Activated naive CD4-positive, alpha-beta T cell treated with anti-CD3 and anti-CD28 coated beads, Interleukin-2, amount 50 U/mL, for 24 hours (primary cell): ENCODE measurements at regions not wholly inside any gene's neighbourhood (a gene's known extent, or its start where the extent isn't known, plus 50 kb on each side); places are given as distances from the start of the nearest gene placed in this dataset.
"Not testable (repeated sequence)": the region's sequence is repeated elsewhere in the genome, so short reads cannot be mapped to it uniquely, and the experiment has no call there.

ENCODE experiments used
- H3K27ac Mint-ChIP-seq: one replicate; pipeline ENCODE4 v1.8.0; 2021; ENCODE audit warnings: mild to moderate bottlenecking, mixed read lengths
- H3K27me3 Mint-ChIP-seq: one replicate; pipeline ENCODE4 v1.8.0; 2021; ENCODE audit warnings: mixed read lengths
- H3K36me3 Mint-ChIP-seq: one replicate; pipeline ENCODE4 v1.8.0; 2021; ENCODE audit warnings: mixed read lengths
- H3K4me1 Mint-ChIP-seq: one replicate; pipeline ENCODE4 v1.8.0; 2021; ENCODE audit warnings: mixed read lengths
- H3K4me3 Mint-ChIP-seq: one replicate; pipeline ENCODE4 v1.8.0; 2021; ENCODE audit warnings: mild to moderate bottlenecking, mixed read lengths
- H3K9me3 Mint-ChIP-seq: one replicate; pipeline ENCODE4 v1.8.0; 2021; ENCODE audit warnings: mixed read lengths

- no peak overlapping the region for H3K4me3 Mint-ChIP-seq
- no peaks in the 10 kb centered on the region for H3K27me3 Mint-ChIP-seq
- H3K9me3 Mint-ChIP-seq, result no peaks in the 10 kb centered on the region
- no peak overlapping the region for H3K27ac Mint-ChIP-seq
- H3K4me1 Mint-ChIP-seq, result no peaks in the 10 kb centered on the region
- no peaks in the 10 kb centered on the region for H3K36me3 Mint-ChIP-seq
Measured at GRCh38 chr7:131649879-131650278, 93.5 kb upstream of the PODXL start.

GRCh38 chr7:131649003-131649541 is 92.6 kb upstream of the PODXL start:
- no peak overlapping the region for H3K27ac Mint-ChIP-seq
- H3K4me1 Mint-ChIP-seq, result no peaks in the 10 kb centered on the region
- H3K27me3 Mint-ChIP-seq, result no peaks in the 10 kb centered on the region
- no peaks in the 10 kb centered on the region for H3K36me3 Mint-ChIP-seq
- H3K9me3 Mint-ChIP-seq, result no peaks in the 10 kb centered on the region
- no peak overlapping the region for H3K4me3 Mint-ChIP-seq

GRCh38 chr7:131648491-131648890 is 92.1 kb upstream of the PODXL start:
- H3K4me3 Mint-ChIP-seq, result no peak overlapping the region
- H3K27ac Mint-ChIP-seq, result no peak overlapping the region
- H3K36me3 Mint-ChIP-seq, result no peaks in the 10 kb centered on the region
- H3K4me1 Mint-ChIP-seq, result no peaks in the 10 kb centered on the region
- no peaks in the 10 kb centered on the region for H3K27me3 Mint-ChIP-seq
- H3K9me3 Mint-ChIP-seq, result no peaks in the 10 kb centered on the region

GRCh38 chr7:131646203-131646602 is 89.8 kb upstream of the PODXL start:
- Mint-ChIP-seq H3K27me3 (peaks cover 1% of the 10 kb centered on the region), H3K4me3 (no peak overlapping the region), H3K36me3 (no peaks in the 10 kb centered on the region), H3K27ac (no peak overlapping the region), H3K4me1 (no peaks in the 10 kb centered on the region), H3K9me3 (no peaks in the 10 kb centered on the region)

GRCh38 chr7:131642429-131642828 is 86.0 kb upstream of the PODXL start:
- H3K27ac Mint-ChIP-seq, result no peak overlapping the region
- no peaks in the 10 kb centered on the region for H3K9me3 Mint-ChIP-seq
- peaks cover 1% of the 10 kb centered on the region for H3K27me3 Mint-ChIP-seq
- H3K4me3 Mint-ChIP-seq, result no peak overlapping the region
- no peaks in the 10 kb centered on the region for H3K36me3 Mint-ChIP-seq
- H3K4me1 Mint-ChIP-seq, result no peaks in the 10 kb centered on the region

- Mint-ChIP-seq H3K36me3 (no peaks in the 10 kb centered on the region), H3K4me1 (no peaks in the 10 kb centered on the region), H3K27ac (no peak overlapping the region), H3K9me3 (no peaks in the 10 kb centered on the region), H3K27me3 (peaks cover 1% of the 10 kb centered on the region), H3K4me3 (no peak overlapping the region)
Measured at GRCh38 chr7:131640686-131641085, 84.3 kb upstream of the PODXL start.

- Mint-ChIP-seq H3K27ac (no peak overlapping the region), H3K4me3 (no peak overlapping the region), H3K27me3 (peaks cover 1% of the 10 kb centered on the region), H3K4me1 (no peaks in the 10 kb centered on the region), H3K9me3 (no peaks in the 10 kb centered on the region), H3K36me3 (no peaks in the 10 kb centered on the region)
Measured at GRCh38 chr7:131638641-131639430, 82.4 kb upstream of the PODXL start.

- no peak overlapping the region for H3K4me3 Mint-ChIP-seq
- H3K9me3 Mint-ChIP-seq, result no peaks in the 10 kb centered on the region
- H3K27ac Mint-ChIP-seq, result no peak overlapping the region
- H3K36me3 Mint-ChIP-seq, result no peaks in the 10 kb centered on the region
- no peaks in the 10 kb centered on the region for H3K4me1 Mint-ChIP-seq
- peaks cover 1% of the 10 kb centered on the region for H3K27me3 Mint-ChIP-seq
Measured at GRCh38 chr7:131637859-131638258, 81.4 kb upstream of the PODXL start.

GRCh38 chr7:131636092-131636491 is 79.7 kb upstream of the PODXL start:
- H3K27ac Mint-ChIP-seq, result no peak overlapping the region
- H3K27me3 Mint-ChIP-seq, result no peaks in the 10 kb centered on the region
- H3K4me1 Mint-ChIP-seq, result no peaks in the 10 kb centered on the region
- no peaks in the 10 kb centered on the region for H3K9me3 Mint-ChIP-seq
- no peak overlapping the region for H3K4me3 Mint-ChIP-seq
- H3K36me3 Mint-ChIP-seq, result no peaks in the 10 kb centered on the region

- H3K27ac Mint-ChIP-seq, H3K4me3 Mint-ChIP-seq, H3K9me3 Mint-ChIP-seq, H3K27me3 Mint-ChIP-seq, H3K36me3 Mint-ChIP-seq, H3K4me1 Mint-ChIP-seq: not testable (repeated sequence)
Measured at GRCh38 chr7:131634197-131634596, 77.8 kb upstream of the PODXL start.

GRCh38 chr7:131633342-131633843 is 77.0 kb upstream of the PODXL start:
- H3K9me3 Mint-ChIP-seq, result no peaks in the 10 kb centered on the region
- H3K4me3 Mint-ChIP-seq, result no peak overlapping the region
- no peaks in the 10 kb centered on the region for H3K36me3 Mint-ChIP-seq
- H3K4me1 Mint-ChIP-seq, result no peaks in the 10 kb centered on the region
- peaks cover 1% of the 10 kb centered on the region for H3K27me3 Mint-ChIP-seq
- no peak overlapping the region for H3K27ac Mint-ChIP-seq

GRCh38 chr7:131630427-131630826 is 74.0 kb upstream of the PODXL start:
- Mint-ChIP-seq H3K36me3 (no peaks in the 10 kb centered on the region), H3K4me1 (no peaks in the 10 kb centered on the region), H3K27ac (no peak overlapping the region), H3K27me3 (peaks cover 1% of the 10 kb centered on the region), H3K9me3 (no peaks in the 10 kb centered on the region), H3K4me3 (no peak overlapping the region)

GRCh38 chr7:131629217-131629882 is 72.9 kb upstream of the PODXL start:
- Mint-ChIP-seq H3K4me1 (no peaks in the 10 kb centered on the region), H3K9me3 (no peaks in the 10 kb centered on the region), H3K36me3 (no peaks in the 10 kb centered on the region), H3K27me3 (peaks cover 1% of the 10 kb centered on the region), H3K27ac (no peak overlapping the region), H3K4me3 (no peak overlapping the region)

GRCh38 chr7:131628634-131629033 is 72.2 kb upstream of the PODXL start:
- Mint-ChIP-seq H3K9me3 (no peaks in the 10 kb centered on the region), H3K4me3 (no peak overlapping the region), H3K36me3 (no peaks in the 10 kb centered on the region), H3K27me3 (peaks cover 1% of the 10 kb centered on the region), H3K27ac (no peak overlapping the region), H3K4me1 (no peaks in the 10 kb centered on the region)

GRCh38 chr7:131627735-131628190 is 71.3 kb upstream of the PODXL start:
- Mint-ChIP-seq H3K27me3 (peaks cover 1% of the 10 kb centered on the region), H3K9me3 (no peaks in the 10 kb centered on the region), H3K4me3 (no peak overlapping the region), H3K27ac (no peak overlapping the region), H3K4me1 (no peaks in the 10 kb centered on the region), H3K36me3 (no peaks in the 10 kb centered on the region)

- no peaks in the 10 kb centered on the region for H3K36me3 Mint-ChIP-seq
- H3K9me3 Mint-ChIP-seq, result no peaks in the 10 kb centered on the region
- H3K4me1 Mint-ChIP-seq, result no peaks in the 10 kb centered on the region
- H3K27ac Mint-ChIP-seq, result no peak overlapping the region
- H3K4me3 Mint-ChIP-seq, result no peak overlapping the region
- H3K27me3 Mint-ChIP-seq, result peaks cover 1% of the 10 kb centered on the region
Measured at GRCh38 chr7:131626643-131627042, 70.2 kb upstream of the PODXL start.
